HEK293T (cell line): ENCODE measurements at regions not wholly inside any gene's neighbourhood (a gene's known extent, or its start where the extent isn't known, plus 50 kb on each side); places are given as distances from the start of the nearest gene placed in this dataset.

ENCODE experiments used
- CTBP1 ChIP-seq: fragments of 450-650 bp; IDR thresholded peaks from 2 replicates; pipeline ENCODE4 v1.6.1; 2016; ENCODE audit warnings: borderline replicate concordance
- TARDBP ChIP-seq: fragments of 450-650 bp; IDR thresholded peaks from 2 replicates; pipeline ENCODE4 v1.6.1; 2016

- TF ChIP-seq TARDBP (no peak), CTBP1 (no peak)
Observed at GRCh38 chr15:98501632-98502031, 146.7 kb upstream of the IGF1R start.
